KMS-11 (cell line): ENCODE measurements at regions not wholly inside any gene's neighbourhood (a gene's known extent, or its start where the extent isn't known, plus 50 kb on each side); places are given as distances from the start of the nearest gene placed in this dataset.

Experiments used
- H2AFZ ChIP-seq: fragments of 200-600 bp; sonication (generic); 2 replicates; pipeline ENCODE4 v1.6.1; 2016; ENCODE audit warnings: antibody characterized with exemption, mixed run types, low read depth
- H3K27ac ChIP-seq: fragments of 200-600 bp; sonication (generic); 2 replicates; pipeline ENCODE4 v1.6.1; 2016; ENCODE audit warnings: mild to moderate bottlenecking, mixed run types
- H3K27me3 ChIP-seq: fragments of 200-600 bp; sonication (generic); 2 replicates; pipeline ENCODE4 v1.6.1; 2017; ENCODE audit warnings: mild to moderate bottlenecking, low read depth, mixed run types, moderate library complexity; ENCODE audit not compliant: insufficient read depth
- H3K36me3 ChIP-seq: fragments of 200-600 bp; sonication (generic); 2 replicates; pipeline ENCODE4 v1.6.1; 2017; ENCODE audit warnings: mild to moderate bottlenecking, mixed run types; ENCODE audit not compliant: insufficient read depth
- H3K4me1 ChIP-seq: fragments of 200-600 bp; sonication (generic); 2 replicates; pipeline ENCODE4 v1.6.1; 2016; ENCODE audit warnings: mild to moderate bottlenecking, low read depth, mixed run types; ENCODE audit not compliant: poor library complexity, severe bottlenecking
- H3K4me2 ChIP-seq: fragments of 200-600 bp; sonication (generic); 2 replicates; pipeline ENCODE4 v1.7.0; 2016; ENCODE audit warnings: mild to moderate bottlenecking, mixed run types
- H3K4me3 ChIP-seq: fragments of 200-600 bp; sonication (generic); IDR thresholded peaks from 2 replicates; pipeline ENCODE4 v1.6.1; 2017; ENCODE audit warnings: low read depth, low read length, mixed read lengths; ENCODE audit not compliant: insufficient read depth
- H3K79me2 ChIP-seq: fragments of 200-600 bp; sonication (generic); 2 replicates; pipeline ENCODE4 v1.6.1; 2016; ENCODE audit warnings: low read depth, mixed run types; ENCODE audit not compliant: insufficient read depth
- H3K9ac ChIP-seq: fragments of 200-600 bp; sonication (generic); 2 replicates; pipeline ENCODE4 v1.6.1; 2016; ENCODE audit warnings: mild to moderate bottlenecking, mixed run types
- H4K20me1 ChIP-seq: fragments of 200-600 bp; sonication (generic); 2 replicates; pipeline ENCODE4 v1.6.1; 2016; ENCODE audit warnings: mild to moderate bottlenecking, mixed run types; ENCODE audit not compliant: insufficient read depth
- CTCF ChIP-seq: fragments of 200-600 bp; sonication (generic); conservative IDR thresholded peaks from 2 replicates; pipeline ENCODE4 v1.6.1; 2017; ENCODE audit warnings: low read depth, mild to moderate bottlenecking, antibody characterized with exemption, low read length, moderate library complexity, mixed read lengths

GRCh38 chr7:142657376-142657775 is 91.9 kb upstream of the PRSS1 start:
- H3K36me3 ChIP-seq = no peaks in the 10 kb centered on the region
- TF ChIP-seq CTCF = no peak
- no peak overlapping the region for H3K27ac ChIP-seq
- no peaks in the 10 kb centered on the region for H3K79me2 ChIP-seq
- no peak overlapping the region for H3K4me3 ChIP-seq
- H3K9ac ChIP-seq = no peak overlapping the region
- H3K27me3 ChIP-seq = no peaks in the 10 kb centered on the region
- H3K4me1 ChIP-seq = no peaks in the 10 kb centered on the region
- no peaks in the 10 kb centered on the region for H4K20me1 ChIP-seq
- no peak overlapping the region for H2AFZ ChIP-seq
- H3K4me2 ChIP-seq = no peak overlapping the region

GRCh38 chr7:142654398-142654797 is 94.9 kb upstream of the PRSS1 start:
- Histone ChIP-seq H3K27me3 (no peaks in the 10 kb centered on the region), H3K27ac (no peak overlapping the region), H3K4me3 (no peak overlapping the region), H4K20me1 (no peaks in the 10 kb centered on the region), H2AFZ (no peak overlapping the region), H3K36me3 (no peaks in the 10 kb centered on the region), H3K79me2 (no peaks in the 10 kb centered on the region), H3K9ac (no peak overlapping the region), H3K4me1 (no peaks in the 10 kb centered on the region), H3K4me2 (no peak overlapping the region)
- no peak for TF ChIP-seq CTCF

GRCh38 chr7:142647749-142648148 is 101.5 kb upstream of the PRSS1 start:
- Histone ChIP-seq H3K4me1 (no peaks in the 10 kb centered on the region), H3K36me3 (no peaks in the 10 kb centered on the region), H4K20me1 (no peaks in the 10 kb centered on the region), H3K27me3 (no peaks in the 10 kb centered on the region), H3K4me2 (no peak overlapping the region), H3K4me3 (no peak overlapping the region), H3K79me2 (no peaks in the 10 kb centered on the region), H3K27ac (no peak overlapping the region), H3K9ac (no peak overlapping the region), H2AFZ (no peak overlapping the region)
- TF ChIP-seq CTCF = no peak

- H2AFZ ChIP-seq = no peak overlapping the region; the same call in 1 of the 2 replicates
- H3K4me2 ChIP-seq = no peak overlapping the region
These were observed 102.7 kb upstream of the PRSS1 start for GRCh38 chr7:142646386-142647140.

More at GRCh38 chr7:142646386-142647140, 102.7 kb upstream of the PRSS1 start:
- H3K36me3 ChIP-seq = no peaks in the 10 kb centered on the region
- no peak for TF ChIP-seq CTCF
- no peaks in the 10 kb centered on the region for H3K27me3 ChIP-seq
- H4K20me1 ChIP-seq = no peaks in the 10 kb centered on the region
- H3K4me1 ChIP-seq = no peaks in the 10 kb centered on the region
- no peak overlapping the region for H3K4me3 ChIP-seq
- no peaks in the 10 kb centered on the region for H3K79me2 ChIP-seq
- H3K9ac ChIP-seq = no peak overlapping the region
- H3K27ac ChIP-seq = no peak overlapping the region
